HepG2 (cell line): ENCODE measurements at regions not wholly inside any gene's neighbourhood (a gene's known extent, or its start where the extent isn't known, plus 50 kb on each side); places are given as distances from the start of the nearest gene placed in this dataset.
A peak's percentile ranks its signal among the peaks of the same experiment; 100 is the strongest.

Source experiments
- CTCF ChIP-seq: sonication (generic); formaldehyde crosslinking; IDR thresholded peaks from 2 replicates; pipeline ENCODE4 v1.5.0; 2020; ENCODE audit warnings: mild to moderate bottlenecking, missing genetic modification reagents, moderate library complexity
- MAF1 ChIP-seq: sonication (generic); formaldehyde crosslinking; IDR thresholded peaks from 2 replicates; pipeline ENCODE4 v1.5.0; 2020; ENCODE audit warnings: missing genetic modification reagents, borderline replicate concordance
- NR3C1 ChIP-seq: sonication (generic); formaldehyde crosslinking; IDR thresholded peaks from 2 replicates; pipeline ENCODE4 v1.4.0; 2020; ENCODE audit warnings: missing genetic modification reagents
- POLR2A ChIP-seq, 2 experiments: IDR thresholded peaks; 2 replicates each; pipeline ENCODE4 v1.6.1; 2011; ENCODE audit warnings: low read depth in 2 of 2, low read length in 2 of 2, mild to moderate bottlenecking in 1 of 2, moderate library complexity in 1 of 2; ENCODE audit not compliant: insufficient read depth in 1 of 2
- SIN3A ChIP-seq: IDR thresholded peaks from 2 replicates; pipeline ENCODE4 v1.6.1; 2011; ENCODE audit warnings: low read depth, mild to moderate bottlenecking, control low read depth, low read length, borderline replicate concordance
- TAF1 ChIP-seq: sonication (generic); formaldehyde crosslinking; IDR thresholded peaks from 2 replicates; pipeline ENCODE4 v1.4.0; 2020; ENCODE audit warnings: missing genetic modification reagents
- TCF7L2 ChIP-seq: IDR thresholded peaks from 2 replicates; pipeline ENCODE4 v1.6.1; 2011; ENCODE audit warnings: mild to moderate bottlenecking, low read depth, low read length, moderate library complexity
- ZFP37 ChIP-seq: sonication (generic); formaldehyde crosslinking; IDR thresholded peaks from 2 replicates; pipeline ENCODE4 v1.4.0; 2020; ENCODE audit warnings: missing genetic modification reagents, borderline replicate concordance
- ZNF451 ChIP-seq: sonication (generic); formaldehyde crosslinking; IDR thresholded peaks from 2 replicates; pipeline ENCODE4 v1.5.0; 2020; ENCODE audit warnings: mild to moderate bottlenecking, missing genetic modification reagents
- ZSCAN5A ChIP-seq: sonication (generic); formaldehyde crosslinking; IDR thresholded peaks from 2 replicates; pipeline ENCODE4 v1.8.0; 2022; ENCODE audit warnings: mild to moderate bottlenecking, missing genetic modification reagents, borderline replicate concordance
- TF ChIP-seq, protein P1 (sequence below): sonication (generic); formaldehyde crosslinking; IDR thresholded peaks from 2 replicates; pipeline ENCODE4 v1.8.1; 2022; ENCODE audit warnings: mild to moderate bottlenecking, missing genetic modification reagents

- TF ChIP-seq POLR2A (IDR thresholded peaks at IDR 0.05; ENCODE audit: insufficient read depth in 1 of 2, low read depth in 2 of 2, low read length in 2 of 2), result no peak
- TF ChIP-seq ZNF451 (CRISPR knock-in tag), result no peak
- no peak for TF ChIP-seq SIN3A
- TF ChIP-seq ZFP37 (CRISPR knock-in tag), result no peak
- TF ChIP-seq TAF1 (CRISPR knock-in tag), result no peak
- no peak for TF ChIP-seq ZSCAN5A (CRISPR knock-in tag)
- TF ChIP-seq CTCF (CRISPR knock-in tag), result 0 out of 2 replicates have a peak, but pooled peaks have one; percentile 20
- no peak for TF ChIP-seq TCF7L2
- no peak for TF ChIP-seq NR3C1 (CRISPR knock-in tag)
- TF ChIP-seq, protein P1, sequence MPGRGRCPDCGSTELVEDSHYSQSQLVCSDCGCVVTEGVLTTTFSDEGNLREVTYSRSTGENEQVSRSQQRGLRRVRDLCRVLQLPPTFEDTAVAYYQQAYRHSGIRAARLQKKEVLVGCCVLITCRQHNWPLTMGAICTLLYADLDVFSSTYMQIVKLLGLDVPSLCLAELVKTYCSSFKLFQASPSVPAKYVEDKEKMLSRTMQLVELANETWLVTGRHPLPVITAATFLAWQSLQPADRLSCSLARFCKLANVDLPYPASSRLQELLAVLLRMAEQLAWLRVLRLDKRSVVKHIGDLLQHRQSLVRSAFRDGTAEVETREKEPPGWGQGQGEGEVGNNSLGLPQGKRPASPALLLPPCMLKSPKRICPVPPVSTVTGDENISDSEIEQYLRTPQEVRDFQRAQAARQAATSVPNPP, result no peak
- TF ChIP-seq MAF1 (CRISPR knock-in tag), result no peak
These were observed 141.7 kb upstream of the ARHGAP5 start for GRCh38 chr14:31935391-31935790.
